ENCODE measurements at regions not wholly inside any gene's neighbourhood (a gene's known extent, or its start where the extent isn't known, plus 50 kb on each side); places are given as distances from the start of the nearest gene placed in this dataset.
"Not testable (repeated sequence)": the region's sequence is repeated elsewhere in the genome, so short reads cannot be mapped to it uniquely, and the experiment has no call there.

- no peak overlapping the region for H3K27ac Mint-ChIP-seq
- ATAC-seq (no peak), DNase-seq (no peak)
- POLR2A ChIA-PET = no interaction called here
- peaks cover 2% of the 10 kb centered on the region for H3K27me3 Mint-ChIP-seq
- H3K4me1 Mint-ChIP-seq (ENCODE audit: low read depth) = no peaks in the 10 kb centered on the region
- TF ChIP-seq, protein P1, sequence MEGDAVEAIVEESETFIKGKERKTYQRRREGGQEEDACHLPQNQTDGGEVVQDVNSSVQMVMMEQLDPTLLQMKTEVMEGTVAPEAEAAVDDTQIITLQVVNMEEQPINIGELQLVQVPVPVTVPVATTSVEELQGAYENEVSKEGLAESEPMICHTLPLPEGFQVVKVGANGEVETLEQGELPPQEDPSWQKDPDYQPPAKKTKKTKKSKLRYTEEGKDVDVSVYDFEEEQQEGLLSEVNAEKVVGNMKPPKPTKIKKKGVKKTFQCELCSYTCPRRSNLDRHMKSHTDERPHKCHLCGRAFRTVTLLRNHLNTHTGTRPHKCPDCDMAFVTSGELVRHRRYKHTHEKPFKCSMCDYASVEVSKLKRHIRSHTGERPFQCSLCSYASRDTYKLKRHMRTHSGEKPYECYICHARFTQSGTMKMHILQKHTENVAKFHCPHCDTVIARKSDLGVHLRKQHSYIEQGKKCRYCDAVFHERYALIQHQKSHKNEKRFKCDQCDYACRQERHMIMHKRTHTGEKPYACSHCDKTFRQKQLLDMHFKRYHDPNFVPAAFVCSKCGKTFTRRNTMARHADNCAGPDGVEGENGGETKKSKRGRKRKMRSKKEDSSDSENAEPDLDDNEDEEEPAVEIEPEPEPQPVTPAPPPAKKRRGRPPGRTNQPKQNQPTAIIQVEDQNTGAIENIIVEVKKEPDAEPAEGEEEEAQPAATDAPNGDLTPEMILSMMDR (IDR thresholded peaks at IDR 0.05) = no peak
- no peaks in the 10 kb centered on the region for H3K9me3 Mint-ChIP-seq
- CTCF ChIA-PET = no interaction called here
- intact Hi-C loops (cut with micrococcal nuclease) = no loop called here
- H3K4me3 Mint-ChIP-seq = no peak overlapping the region
- H3K36me3 Mint-ChIP-seq (ENCODE audit: low read depth) = no peaks in the 10 kb centered on the region
These were observed 283.2 kb upstream of the CELF2 start for GRCh38 chr10:10734356-10735064.

DNA sequence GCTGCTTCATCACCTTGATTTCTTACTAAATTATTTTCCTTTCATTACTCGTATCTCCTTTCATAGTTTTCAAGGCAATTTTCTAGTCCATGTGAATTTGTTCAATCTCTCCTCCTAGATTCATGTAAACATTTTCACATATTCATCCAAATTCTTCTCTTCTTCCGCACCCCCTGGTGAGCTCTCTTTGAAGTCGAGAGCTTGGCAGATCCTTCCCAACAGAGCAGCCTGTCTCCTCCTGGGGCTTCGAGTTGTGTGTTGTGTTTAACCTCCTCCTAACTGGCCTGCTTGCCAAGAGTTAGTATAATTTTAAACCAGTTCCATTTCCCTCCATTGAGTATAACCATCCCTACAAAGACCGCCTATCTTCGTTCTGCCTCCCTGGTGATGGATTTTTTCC is 272.4 kb upstream of the CELF2 start:
- H3K9me3 Mint-ChIP-seq = peaks cover 7% of the 10 kb centered on the region
- no peak for DNase-seq
- intact Hi-C loops (cut with micrococcal nuclease) = no loop called here
- peaks cover 10% of the 10 kb centered on the region for H3K27me3 Mint-ChIP-seq
- H3K27ac Mint-ChIP-seq = no peak overlapping the region
- H3K4me3 Mint-ChIP-seq = no peak overlapping the region
- ChIA-PET CTCF (no interaction called here), POLR2A (no interaction called here)
- no peaks in the 10 kb centered on the region for H3K4me1 Mint-ChIP-seq (ENCODE audit: low read depth)
- TF ChIP-seq, protein P1 (IDR thresholded peaks at IDR 0.05) = no peak
- peaks cover 3% of the 10 kb centered on the region for H3K36me3 Mint-ChIP-seq (ENCODE audit: low read depth)
- ATAC-seq = no peak

DNA sequence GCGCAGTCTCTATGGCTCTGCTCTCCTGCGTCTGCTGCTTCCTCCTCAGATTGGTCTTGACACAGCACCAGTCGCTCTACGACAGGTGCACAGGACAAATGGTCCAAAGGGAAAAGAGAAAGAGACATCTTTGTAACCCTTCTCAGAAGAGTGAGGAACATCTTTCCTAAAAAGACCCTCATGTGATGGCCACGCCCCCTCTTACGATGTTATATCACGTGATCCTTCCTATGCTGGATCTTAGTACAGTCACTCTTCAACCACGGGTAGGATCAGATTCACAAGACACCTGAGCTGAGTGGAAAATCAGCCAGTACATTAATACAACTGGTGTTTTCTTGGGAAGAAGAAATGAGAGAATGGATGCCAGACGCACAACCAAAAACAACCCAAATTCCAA is 262.2 kb upstream of the CELF2 start:
- no peaks in the 10 kb centered on the region for H3K27me3 Mint-ChIP-seq
- intact Hi-C loops (cut with micrococcal nuclease) = no loop called here
- DNase-seq (no peak), ATAC-seq (no peak)
- ChIA-PET CTCF (no interaction called here), POLR2A (no interaction called here)
- no peak overlapping the region for H3K27ac Mint-ChIP-seq
- TF ChIP-seq, protein P1 (IDR thresholded peaks at IDR 0.05) = no peak
- H3K4me3 Mint-ChIP-seq = no peak overlapping the region
- no peaks in the 10 kb centered on the region for H3K9me3 Mint-ChIP-seq
- no peaks in the 10 kb centered on the region for H3K4me1 Mint-ChIP-seq (ENCODE audit: low read depth)
- H3K36me3 Mint-ChIP-seq (ENCODE audit: low read depth) = no peaks in the 10 kb centered on the region

GRCh38 chr10:10758306-10758705 is 259.4 kb upstream of the CELF2 start:
- CTCF ChIA-PET = no interaction called here
- no peaks in the 10 kb centered on the region for H3K9me3 Mint-ChIP-seq
- TF ChIP-seq, protein P1 (IDR thresholded peaks at IDR 0.05) = no peak
- H3K36me3 Mint-ChIP-seq (ENCODE audit: low read depth) = no peaks in the 10 kb centered on the region
- POLR2A ChIA-PET = no interaction called here
- H3K4me3 Mint-ChIP-seq = no peak overlapping the region
- no peaks in the 10 kb centered on the region for H3K4me1 Mint-ChIP-seq (ENCODE audit: low read depth)
- DNase-seq (no peak), ATAC-seq (no peak)
- no peaks in the 10 kb centered on the region for H3K27me3 Mint-ChIP-seq
- intact Hi-C loops (cut with micrococcal nuclease) = no loop called here
- H3K27ac Mint-ChIP-seq = no peak overlapping the region

GRCh38 chr10:10759806-10760205 is 257.9 kb upstream of the CELF2 start:
- CTCF ChIA-PET; POLR2A ChIA-PET; intact Hi-C loops (cut with micrococcal nuclease): not testable (repeated sequence)

GRCh38 chr10:10765017-10765416 is 252.7 kb upstream of the CELF2 start:
- H3K27ac Mint-ChIP-seq = no peak overlapping the region
- intact Hi-C loops (cut with micrococcal nuclease) = no loop called here
- H3K4me3 Mint-ChIP-seq = no peak overlapping the region
- H3K36me3 Mint-ChIP-seq (ENCODE audit: low read depth) = no peaks in the 10 kb centered on the region
- no peak for ATAC-seq
- DNase-seq = no peak
- TF ChIP-seq, protein P1 (IDR thresholded peaks at IDR 0.05) = no peak
- CTCF ChIA-PET = no interaction called here
- no peaks in the 10 kb centered on the region for H3K4me1 Mint-ChIP-seq (ENCODE audit: low read depth)
- H3K9me3 Mint-ChIP-seq = no peaks in the 10 kb centered on the region
- POLR2A ChIA-PET = no interaction called here
- peaks cover 1% of the 10 kb centered on the region for H3K27me3 Mint-ChIP-seq

More at GRCh38 chr10:10759806-10760205, 257.9 kb upstream of the CELF2 start:
- H3K36me3 Mint-ChIP-seq (ENCODE audit: low read depth); H3K4me3 Mint-ChIP-seq; ATAC-seq; H3K27me3 Mint-ChIP-seq; DNase-seq; H3K9me3 Mint-ChIP-seq; H3K4me1 Mint-ChIP-seq (ENCODE audit: low read depth); H3K27ac Mint-ChIP-seq: not testable (repeated sequence)

Measured in activated CD8-positive, alpha-beta T cell treated with anti-CD3 and anti-CD28 coated beads for 36 hours (primary cell).